NCI-H524 treated with DMSO at 0.1 percent for 48 hours (cell line): ENCODE measurements at regions not wholly inside any gene's neighbourhood (a gene's known extent, or its start where the extent isn't known, plus 50 kb on each side); places are given as distances from the start of the nearest gene placed in this dataset.
"Not testable (repeated sequence)": the region's sequence is repeated elsewhere in the genome, so short reads cannot be mapped to it uniquely, and the experiment has no call there.

Experiments used
- DNase-seq: peaks from one replicate; lab custom pipeline; 2025; lab: John Stamatoyannopoulos, UW

DNA sequence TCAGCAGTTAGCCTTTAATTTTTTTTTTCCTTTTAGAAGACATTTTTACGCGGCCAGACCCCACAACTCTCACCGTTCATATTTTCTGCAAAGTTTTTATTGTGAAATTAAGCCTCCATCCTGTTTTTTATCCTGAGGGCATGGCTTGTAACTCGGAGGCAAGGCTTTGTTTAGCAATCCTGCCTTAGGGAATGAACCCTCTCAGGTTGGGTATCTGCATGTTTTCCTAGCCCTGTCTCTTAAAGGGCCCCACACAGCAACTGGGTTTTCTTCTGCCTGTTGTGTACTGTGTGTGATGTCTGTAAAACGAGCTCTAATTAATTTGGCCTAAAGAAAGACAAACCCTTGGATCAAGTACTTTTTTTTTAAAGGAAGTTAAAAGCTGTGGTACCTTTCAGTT lies 130.2 kb upstream of the COBL start:
- DNase-seq, result no peak

DNA sequence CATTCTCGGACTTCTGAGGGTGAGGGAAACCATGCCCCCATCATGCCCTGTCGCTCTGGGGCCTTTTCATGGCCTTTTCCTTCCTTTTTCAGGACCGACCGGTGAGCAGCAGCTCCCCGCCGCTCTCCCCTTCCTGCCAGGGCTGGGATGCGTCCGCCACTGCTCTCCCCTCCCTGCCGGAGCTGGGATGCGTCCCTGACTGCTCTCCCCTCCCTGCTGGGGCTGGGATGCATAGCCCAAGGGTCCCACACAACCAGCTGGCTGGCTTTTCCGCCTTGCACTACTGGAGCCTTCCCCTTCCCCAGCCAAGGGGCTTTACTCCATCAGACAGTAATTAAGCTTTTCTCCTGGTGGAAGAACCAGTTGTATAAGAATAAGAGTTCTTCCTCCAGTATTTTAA lies 129.7 kb upstream of the COBL start:
- no peak for DNase-seq

DNA sequence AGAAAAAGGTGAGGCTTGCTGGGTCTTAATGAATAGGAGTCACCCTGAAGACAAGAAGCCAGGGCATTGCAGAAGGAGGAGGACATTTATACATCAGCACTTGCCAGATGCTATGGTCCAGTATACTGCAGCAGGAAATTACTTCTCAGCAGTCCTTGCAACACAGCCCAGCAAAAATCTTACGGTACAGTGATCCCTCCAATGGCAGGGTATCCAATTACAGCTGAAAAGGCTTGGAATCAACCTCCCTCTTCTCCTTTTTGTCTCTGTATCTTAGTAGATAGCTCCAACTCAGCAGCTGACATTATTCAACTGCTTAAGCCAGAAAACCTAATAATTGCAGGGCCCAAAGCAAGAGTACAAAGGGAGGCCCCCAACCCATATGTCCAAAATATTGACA lies 128.3 kb upstream of the COBL start:
- DNase-seq, result no peak

DNA sequence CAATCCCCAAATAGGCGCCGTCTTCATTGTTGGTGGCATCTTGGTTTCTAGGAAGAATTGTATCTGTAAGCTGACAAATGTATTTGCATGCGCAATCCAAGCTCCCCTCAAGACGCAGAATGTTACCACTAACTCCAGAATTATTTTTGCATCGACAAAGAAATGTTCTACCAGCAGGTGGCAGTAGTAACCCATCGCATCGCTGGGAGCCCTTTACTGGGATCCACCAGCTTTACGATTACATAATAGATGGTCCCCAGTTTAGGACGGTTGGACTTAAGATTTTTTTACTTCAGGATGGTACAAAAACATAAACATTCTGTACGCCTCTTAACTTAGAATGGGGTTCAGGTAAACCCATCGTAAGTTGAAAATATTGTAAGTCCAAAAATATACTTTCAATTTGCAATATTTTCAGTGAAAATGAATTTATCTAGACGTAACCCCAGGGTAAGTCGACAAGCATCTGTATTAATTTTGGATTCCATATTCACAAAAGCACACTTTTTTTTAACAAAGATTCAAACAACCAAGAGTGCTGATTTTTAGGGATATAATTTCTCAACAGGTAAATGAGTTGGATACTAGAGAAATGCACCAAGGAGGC lies 114.0 kb upstream of the COBL start:
- no peak for DNase-seq

DNA sequence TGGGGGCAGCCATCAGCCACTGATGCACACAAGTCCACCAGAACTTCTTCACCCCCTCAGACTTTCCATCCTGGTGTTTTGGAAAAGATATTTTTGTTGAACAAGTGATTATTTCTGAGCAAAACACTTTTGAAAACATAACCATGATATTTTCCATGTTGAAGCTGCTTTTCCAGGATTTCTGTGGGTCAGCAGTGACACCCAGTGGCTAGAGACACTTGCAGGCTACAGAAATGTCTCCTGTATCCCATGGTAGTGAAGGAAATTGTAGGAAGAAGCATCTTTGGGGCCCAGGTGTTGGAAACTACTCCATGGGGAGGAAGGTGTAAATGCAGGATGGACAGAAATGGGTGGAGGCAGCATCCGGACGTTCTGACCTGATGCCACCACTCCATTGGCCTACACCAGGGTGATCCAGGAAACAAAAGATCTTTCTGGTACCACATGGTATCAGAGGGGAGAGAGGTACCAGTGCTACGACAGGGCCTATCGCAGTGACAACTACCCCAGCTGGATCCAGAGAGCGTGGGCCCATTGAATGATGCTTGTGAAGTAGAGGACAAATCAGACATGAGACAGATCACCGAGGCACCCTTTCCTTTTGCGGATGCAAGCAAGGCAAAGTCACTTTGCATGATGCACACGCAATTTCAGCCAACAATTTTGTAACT lies 111.7 kb upstream of the COBL start:
- no peak for DNase-seq

DNA sequence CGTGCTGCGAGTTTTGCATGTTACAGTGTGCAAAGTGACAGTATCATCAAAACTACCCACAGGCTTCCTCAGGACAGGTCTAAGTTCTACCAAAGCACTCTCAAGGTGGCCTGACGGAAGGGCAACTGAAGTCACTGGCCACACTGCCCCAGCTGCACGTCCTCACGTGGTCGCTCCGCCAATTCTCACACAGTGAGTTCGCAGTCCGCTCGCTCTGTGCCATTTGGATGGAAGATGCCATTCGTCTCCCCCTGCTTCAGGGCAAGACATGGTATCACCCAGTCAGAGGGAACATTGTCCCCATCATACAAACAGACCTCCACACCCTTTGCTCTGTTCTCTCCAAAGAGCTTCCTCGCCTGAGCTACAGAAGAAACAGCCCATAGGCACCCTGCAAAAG lies 109.6 kb upstream of the COBL start:
- no peak for DNase-seq

DNA sequence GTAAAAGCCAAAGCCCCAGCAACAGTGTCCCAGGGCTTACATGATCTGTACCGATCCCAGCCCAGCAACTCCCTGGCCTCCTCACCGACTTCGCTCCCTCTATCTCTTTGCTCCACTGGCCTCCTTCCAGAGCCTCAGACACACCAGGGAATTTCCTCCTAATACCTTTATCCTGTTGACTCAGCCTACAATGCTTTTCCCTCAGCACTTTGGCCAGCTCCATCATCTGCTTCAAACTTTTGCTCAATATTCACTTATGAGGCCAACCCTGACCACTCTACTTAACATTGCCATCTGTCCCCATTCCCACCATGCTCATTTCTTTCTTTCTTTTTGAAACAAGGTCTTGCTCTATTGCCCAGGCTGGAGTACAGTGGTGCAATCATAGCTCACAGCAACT lies 93.3 kb upstream of the COBL start:
- DNase-seq, result not testable (repeated sequence)

DNA sequence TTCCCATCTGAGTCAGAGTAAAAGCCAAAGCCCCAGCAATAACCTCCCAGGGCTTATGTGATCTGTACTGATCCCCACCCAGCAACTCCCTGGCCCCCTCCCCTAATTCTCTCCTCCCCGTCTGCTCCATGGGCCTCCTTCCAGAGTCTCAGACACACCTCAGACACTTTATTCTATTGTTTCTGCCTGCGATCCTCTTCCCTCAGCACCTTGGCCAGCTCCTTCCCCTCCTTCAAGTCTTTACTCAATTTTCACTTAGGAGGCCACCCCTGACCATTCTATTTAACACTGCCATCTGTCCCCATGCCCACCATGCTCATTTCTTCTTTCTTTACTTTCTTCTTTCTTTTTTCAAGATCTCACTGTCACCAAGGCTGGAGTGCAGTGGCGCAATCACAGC lies 81.0 kb upstream of the COBL start:
- not testable (repeated sequence) for DNase-seq

DNA sequence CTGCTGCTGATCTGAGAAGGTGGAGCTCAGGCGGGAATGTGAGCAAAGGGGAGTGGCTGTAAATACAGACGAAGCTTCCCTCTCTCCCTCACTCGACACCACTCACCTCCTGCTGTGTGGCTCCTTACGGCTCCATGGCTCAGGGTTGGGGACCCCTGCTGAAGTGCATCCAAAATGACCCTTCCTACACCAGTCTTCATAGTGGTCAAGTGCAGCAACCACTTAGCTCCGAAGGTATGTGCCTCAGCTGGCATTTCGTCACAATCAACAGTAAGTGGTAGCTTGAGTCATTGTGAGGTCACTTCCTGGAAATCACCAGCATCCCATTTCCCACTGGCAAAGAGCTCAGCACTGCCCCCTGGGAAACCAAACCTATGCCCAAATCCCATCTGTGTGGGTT lies 76.4 kb upstream of the COBL start:
- DNase-seq, result not testable (repeated sequence)

DNA sequence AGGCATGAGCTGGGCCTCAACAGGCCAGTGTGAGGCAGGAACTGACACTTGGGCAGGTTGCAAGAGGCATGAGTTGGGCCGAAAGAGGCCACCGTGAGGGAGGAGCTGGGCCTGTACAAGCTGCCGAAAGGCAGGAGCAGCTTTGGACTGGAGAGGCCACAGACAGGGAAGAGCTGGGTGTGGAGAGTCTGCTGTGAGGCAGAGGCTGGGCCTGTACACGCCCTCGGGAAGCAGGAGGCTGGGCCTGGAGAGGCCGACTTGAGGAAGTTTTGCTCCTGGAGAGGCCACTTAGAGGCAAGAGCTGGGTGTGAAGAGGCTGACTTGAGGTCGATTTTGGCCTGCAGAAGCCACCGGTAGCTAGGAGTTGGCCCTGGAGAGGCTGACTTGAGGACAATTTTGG lies 73.3 kb upstream of the COBL start:
- not testable (repeated sequence) for DNase-seq

DNA sequence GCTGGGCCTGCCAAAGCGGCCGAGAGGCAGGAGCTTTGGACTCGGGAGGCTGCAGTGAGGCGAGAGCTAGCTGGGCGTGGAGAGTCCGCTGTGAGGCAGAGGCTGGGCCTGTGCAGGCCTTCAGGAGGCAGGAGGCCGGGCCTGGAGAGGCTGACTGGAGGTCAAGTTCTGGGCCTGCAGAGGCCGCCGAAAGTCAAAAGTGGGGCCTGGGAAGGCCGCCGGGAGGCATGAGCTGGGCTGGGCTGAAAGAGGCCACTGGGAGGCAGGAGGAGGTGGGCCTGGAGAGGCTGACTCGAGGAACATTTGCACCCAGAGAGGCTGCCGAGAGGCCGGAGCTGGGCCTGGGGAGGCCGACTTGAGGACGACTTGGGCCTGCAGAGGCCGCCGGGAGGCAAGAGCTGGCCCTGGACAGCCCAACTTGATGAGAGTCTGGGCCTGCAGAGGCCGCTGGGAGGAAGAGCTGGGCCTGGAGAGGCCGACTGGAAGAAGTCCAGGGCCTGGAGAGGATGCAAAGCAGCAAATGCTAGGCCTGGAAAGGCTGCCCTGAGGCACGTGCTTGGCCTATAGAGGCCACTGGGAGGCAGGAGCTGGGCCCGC lies 72.7 kb upstream of the COBL start:
- not testable (repeated sequence) for DNase-seq

DNA sequence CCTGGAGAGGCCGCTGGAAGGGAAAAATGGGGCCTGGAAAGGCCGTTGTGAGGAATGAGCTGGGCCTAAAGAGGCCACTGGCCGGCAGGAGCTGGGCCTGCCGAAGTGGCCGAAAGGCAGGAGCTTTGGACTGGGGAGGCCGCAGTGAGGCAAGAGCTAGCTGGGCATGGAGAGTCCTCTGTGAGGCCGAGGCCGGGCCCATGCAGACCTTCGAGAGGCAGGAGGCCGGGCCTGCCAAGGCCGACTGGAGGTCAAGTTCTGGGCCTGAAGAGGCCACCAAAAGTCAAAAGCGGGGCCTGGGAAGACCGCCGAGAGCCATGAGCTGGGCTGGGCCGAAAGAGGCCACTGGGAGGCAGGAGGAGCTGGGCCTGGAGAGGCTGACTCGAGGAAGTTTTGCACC lies 71.6 kb upstream of the COBL start:
- DNase-seq, result not testable (repeated sequence)

DNA sequence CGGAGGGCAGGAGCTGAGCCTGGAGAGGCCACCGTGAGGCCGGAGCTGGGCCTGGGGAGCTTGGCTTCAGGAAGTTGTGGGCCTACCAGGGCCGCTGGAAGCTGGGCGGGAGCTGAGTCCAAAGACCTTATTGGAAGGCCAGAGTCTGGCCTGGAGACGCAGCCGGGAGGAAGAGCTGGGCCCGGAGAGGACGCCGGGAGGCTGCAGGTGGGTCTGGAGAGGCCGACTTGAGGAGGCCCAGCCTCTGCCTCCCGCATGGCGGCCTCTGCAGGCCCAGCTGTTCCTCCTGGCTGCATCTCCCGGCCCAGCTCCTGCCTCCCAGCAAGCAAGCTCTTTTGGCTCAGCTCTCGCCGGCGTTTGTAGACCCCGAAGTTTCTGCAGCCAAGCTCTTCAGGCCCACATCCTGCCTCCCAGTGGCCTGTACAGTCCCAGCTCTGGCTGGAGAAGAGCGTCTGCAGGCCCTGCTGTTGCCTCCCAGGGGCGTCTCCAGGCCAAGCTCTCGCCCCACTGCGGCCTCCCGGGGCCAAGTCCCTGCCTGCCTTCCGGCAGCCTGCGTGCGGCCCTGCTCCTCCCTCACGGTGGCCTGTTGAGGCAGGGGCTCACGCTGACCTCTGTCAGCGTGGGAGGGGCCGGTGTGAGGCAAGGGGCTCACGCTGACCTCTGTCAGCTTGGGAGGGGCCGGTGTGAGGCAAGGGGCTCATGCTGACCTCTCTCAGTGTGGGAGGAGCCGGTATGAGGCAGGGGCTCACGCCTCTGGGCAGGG lies 70.4 kb upstream of the COBL start:
- DNase-seq, result not testable (repeated sequence)

DNA sequence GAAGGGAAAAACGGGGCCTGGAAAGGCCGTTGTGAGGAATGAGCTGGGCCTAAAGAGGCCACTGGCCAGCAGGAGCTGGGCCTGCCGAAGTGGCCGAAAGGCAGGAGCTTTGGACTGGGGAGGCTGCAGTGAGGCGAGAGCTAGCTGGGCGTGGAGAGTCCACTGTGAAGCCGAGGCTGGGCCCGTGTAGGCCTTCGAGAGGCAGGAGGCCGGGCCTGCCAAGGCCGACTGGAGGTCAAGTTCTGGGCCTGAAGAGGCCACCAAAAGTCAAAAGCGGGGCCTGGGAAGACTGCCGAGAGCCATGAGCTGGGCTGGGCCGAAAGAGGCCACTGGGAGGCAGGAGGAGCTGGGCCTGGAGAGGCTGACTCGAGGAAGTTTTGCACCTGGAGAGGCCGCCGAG lies 69.6 kb upstream of the COBL start:
- DNase-seq, result not testable (repeated sequence)

DNA sequence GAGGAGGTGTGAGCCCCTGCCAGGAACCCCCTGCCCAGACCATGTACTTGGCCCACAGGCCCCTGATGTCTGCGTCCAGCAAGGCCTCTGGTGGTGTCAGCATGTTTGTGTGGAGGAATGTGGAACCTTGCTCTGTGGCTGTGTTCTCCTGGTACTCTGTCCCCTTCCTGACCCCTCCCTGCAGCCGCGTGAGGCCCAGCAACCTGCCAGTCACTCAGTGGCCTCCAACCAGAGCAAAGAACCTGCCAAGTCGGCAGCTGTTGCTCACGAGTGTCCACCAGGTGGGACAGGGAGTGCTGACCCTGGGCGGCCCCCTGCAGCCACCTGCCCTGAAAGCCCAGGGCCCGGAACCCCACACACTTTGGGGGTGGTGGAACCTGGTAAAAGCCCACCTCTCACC lies 65.6 kb upstream of the COBL start:
- DNase-seq, result not testable (repeated sequence)

DNA sequence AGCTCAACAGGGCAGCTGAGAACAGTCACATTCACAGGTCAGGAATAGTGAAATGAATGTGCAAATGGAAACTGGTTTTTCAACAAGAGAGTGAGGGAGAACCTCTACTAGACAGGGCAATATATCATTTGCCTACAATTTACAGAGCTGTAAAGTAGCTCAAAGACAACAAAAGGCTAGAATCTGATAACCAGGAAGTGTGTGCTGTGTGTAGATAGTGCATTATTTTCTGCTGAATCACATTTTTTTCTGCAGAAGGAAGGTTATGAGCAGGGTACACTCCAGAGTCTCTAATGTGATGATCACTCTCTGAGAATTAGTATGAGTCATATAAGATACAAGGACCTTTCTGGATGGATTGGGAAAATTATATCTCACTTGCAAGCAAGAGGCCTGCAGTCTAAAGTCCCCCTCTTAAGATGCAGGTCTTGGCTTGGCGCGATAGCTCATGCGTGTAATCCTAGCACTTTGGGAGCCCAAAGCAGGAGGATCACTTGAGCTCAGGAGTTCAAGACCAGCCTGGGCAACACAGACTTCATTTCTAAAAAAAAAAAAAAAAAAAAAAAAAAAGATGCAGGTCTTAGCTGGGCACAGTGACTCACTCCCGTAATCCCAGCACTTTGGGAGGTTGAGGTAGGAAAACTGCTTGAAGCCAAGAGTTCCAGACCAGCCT lies 59.9 kb upstream of the COBL start:
- DNase-seq, result no peak

DNA sequence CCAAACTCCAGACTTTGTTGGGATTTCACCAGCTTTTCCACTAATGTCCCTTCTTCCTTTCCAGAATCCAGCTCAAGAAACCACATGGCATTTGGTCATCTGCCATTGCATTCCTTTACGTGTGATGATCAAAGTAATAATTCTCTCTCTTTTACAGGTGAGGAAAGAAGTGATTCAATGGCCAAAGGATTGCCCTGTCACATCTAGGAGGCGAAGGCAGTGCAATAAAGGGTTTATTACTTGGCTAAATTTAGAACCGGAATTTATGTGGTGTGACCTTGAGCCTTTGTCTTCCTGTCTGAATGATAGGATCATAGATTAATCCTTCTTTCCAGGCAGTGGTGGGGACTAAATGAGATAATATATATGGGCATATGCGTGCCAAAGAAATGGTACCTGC lies 58.3 kb upstream of the COBL start:
- DNase-seq, result no peak

DNA sequence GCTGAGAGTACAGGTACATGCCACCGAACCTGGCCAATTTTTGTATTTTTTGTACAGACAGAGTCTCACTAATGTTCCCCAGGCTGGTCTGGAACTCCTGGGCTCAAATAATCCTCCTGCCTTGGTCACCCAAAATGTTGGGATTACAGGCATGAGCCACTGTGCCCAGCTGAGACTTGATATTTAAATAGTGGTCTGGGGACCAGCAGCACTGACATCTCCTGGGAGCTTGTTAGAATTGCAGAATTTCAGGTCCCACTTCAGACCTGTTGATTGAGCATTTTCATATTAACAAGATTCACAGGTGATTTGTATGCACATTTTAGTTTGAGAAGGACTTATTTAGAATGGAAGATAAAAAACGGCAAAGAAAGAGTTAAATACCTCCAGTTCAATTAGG lies 57.0 kb upstream of the COBL start:
- not testable (repeated sequence) for DNase-seq

DNA sequence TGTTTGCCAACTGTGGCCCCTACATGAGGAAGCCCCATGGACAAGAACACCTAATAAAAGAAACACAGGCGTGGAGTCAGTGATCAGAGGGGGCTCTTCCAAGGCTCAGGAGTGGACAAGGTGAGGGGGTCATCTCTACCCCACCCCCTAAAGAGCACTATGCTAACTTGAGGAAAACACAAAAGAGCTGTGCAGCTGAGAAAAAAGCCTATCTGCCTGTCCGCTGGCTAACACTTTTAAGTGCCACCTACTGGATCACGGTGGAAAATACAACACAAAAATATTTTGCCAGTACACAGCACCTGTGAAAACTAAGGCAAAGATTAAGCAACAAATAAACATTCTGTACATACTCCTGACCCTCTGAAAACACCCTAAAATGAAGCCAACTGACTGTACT lies 53.1 kb upstream of the COBL start:
- DNase-seq, result no peak

DNA sequence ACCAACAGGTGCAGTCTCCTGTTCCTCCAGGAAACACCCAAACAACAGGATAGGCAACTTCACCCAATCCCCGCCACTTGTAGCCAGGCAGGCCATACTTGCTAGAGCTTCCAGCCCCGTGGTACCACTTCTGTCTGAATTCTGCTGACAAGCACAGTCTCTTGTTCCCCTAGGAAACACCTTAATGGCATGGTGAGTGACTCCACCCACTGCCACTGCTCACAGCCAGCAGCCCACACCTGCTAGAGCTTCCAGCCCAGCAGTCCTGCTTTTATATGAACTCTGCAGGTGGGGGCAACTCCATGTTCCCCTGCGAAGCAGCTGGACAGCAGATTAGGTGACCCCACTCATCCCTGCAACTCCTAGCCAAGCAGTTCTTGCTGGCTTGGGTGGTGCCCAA lies 52.6 kb upstream of the COBL start:
- DNase-seq, result not testable (repeated sequence)

DNA sequence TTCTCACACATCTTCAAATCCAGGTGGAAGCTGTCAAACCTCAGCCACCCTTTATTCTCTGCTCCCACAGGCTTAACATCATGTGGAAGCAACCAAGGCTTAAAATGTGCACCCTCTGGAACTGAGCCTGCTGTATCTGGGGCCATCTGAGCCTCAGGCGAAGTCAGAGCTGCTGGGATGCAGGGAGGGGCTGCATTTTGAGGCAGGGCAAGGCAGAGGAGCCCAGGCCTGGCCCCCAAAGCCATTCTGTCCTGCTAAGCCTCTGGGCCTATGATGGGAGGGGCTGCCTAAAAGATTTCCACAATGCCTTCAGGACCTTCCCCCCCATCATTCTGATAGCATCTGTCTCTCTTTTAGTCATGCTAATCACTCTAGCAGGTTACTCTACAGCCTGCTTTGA lies 51.7 kb upstream of the COBL start:
- DNase-seq, result no peak

DNA sequence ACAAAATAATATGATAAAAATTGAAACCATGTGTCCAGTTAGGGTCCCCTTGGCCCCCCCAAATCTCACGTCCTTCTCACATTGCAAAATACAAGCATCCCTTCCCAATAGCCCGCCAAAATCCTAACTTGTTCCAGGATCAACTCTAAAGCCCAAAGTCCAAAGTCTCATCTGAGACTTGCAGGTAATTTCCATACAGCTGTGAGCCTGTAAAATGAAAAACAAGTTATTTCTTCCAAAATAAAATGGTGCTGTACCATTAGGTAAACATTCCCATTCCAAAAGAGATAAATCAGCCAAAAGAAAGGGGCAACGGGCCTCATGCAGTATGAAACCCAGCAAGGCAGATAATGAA lies 51.0 kb upstream of the COBL start:
- no peak for DNase-seq
